IPS DF 4.7 (cell line): ENCODE measurements at regions not wholly inside any gene's neighbourhood (a gene's known extent, or its start where the extent isn't known, plus 50 kb on each side); places are given as distances from the start of the nearest gene placed in this dataset.

Experiments used
- DNase-seq: peaks from one replicate; pipeline ENCODE4 v3.0.0-alpha.2; 2013; ENCODE audit warnings: low spot score; ENCODE audit errors: extremely low read depth

DNA sequence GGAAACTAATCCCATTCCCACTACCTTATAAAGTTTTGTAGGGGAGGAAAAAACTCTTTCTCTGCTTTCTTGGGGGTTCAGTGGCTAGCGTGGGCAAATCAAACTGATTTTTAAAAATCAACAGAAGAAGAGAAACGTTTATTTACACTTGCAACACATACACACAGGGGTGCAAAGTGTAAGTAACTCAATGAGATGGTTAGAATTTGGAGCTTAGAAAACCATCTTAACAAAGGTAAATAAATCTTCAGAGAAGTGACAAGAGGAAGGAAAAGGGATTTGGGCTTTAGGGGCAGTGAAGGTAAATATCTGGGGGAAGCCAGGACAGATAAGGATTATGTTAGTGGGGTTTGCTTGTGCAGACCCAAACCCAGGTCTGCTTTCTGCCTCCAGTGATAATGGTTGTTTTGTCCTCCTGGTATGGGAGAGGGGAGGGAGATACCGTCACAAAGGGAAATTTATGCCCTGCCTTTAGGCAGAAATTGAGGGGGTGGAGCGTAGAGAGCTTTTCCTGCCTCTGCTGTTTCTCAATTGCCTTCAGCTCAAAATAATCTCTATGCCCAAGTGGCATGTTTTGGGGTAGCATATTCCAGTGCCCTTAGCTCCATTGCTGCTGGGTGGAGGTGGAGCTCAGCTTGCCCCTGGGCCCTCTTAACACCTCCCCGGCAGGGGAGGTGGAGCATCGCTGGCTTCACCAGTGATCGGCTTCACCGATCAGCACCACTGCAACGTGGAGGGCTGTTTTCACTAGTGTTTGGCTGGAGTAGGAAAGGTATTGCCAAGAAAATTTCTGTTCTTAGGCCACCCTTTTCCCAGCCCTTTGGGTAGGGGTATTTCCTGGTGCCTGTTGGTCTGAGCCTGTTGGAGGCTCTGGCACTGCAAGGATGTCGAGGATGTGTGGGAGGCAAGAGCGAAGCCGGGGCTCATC lies 92.2 kb downstream of the TEX51 start:
- DNase-seq, result no peak

DNA sequence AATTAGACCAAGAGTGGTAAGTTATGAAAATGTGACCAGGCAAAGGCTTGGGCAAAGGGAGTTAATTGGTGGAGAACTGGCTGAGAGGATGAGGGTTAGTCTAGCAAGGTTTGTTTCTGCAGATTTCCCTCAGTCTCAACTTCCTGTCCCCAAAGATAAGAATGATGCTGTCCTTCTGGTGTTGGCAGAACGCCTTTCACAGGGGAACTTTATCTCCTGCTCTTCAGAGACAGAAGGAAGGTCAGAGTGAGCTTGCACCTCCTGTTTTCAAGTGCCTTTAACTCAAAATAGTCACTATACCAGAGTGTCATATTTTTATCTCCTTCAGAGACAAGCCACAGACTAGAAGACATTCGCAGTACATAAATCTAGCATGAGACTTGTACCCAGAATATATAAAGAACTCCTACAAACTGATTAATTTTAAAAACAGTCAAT lies 95.7 kb downstream of the TEX51 start:
- no peak for DNase-seq

DNA sequence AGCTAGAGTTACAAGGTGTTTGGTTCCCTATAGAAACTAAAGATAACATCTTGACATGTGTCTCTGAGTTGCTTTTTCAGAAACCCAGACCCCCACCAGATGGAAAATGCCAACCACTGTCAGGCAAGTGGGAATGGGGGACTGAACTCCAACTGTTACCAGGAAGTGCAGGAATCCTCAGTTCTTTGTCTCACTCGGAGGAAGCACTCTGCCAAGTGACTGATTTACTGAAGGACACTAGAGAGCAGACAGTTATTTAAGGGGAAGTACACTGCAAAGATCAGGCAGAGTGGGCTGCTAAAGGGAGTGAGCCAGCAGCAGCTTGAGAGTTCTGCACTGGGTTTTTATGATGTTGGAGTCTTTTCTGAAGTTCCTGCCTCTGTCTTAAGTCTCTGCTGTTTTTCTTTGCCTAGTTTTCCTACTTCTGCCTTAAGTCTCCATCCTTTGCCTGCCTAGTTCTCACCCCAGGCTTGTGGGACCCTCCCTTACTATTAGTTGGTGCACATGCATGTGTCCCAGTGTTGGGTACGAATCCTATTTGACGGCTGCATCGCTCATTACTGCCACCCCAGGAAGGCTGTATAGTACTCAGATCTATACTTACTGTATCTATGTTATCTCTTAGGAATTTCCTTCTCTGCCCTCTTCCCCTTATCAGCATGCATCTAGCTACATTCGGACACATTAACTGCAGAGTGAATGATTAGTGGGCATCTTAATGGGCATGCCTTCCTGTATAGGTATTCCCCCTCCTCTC lies 97.1 kb downstream of the TEX51 start:
- no peak for DNase-seq

DNA sequence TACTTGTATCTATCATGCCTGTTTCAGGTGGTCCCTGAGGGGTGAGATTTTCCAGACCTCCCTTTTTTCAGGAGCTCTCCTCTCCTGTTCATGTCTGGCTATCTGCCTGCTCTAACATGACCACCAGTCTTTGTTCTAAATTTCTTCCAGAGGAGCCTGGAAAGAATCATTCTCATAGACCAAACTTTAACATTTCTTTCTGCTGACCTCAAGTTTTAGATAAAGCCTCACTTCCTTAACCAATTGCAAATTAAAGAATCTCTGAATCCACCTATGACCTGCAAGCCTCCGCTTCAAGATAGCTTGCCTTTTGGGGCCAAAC lies 97.6 kb downstream of the TEX51 start:
- no peak for DNase-seq
